ENCODE measurements at regions not wholly inside any gene's neighbourhood (a gene's known extent, or its start where the extent isn't known, plus 50 kb on each side); places are given as distances from the start of the nearest gene placed in this dataset.

DNA sequence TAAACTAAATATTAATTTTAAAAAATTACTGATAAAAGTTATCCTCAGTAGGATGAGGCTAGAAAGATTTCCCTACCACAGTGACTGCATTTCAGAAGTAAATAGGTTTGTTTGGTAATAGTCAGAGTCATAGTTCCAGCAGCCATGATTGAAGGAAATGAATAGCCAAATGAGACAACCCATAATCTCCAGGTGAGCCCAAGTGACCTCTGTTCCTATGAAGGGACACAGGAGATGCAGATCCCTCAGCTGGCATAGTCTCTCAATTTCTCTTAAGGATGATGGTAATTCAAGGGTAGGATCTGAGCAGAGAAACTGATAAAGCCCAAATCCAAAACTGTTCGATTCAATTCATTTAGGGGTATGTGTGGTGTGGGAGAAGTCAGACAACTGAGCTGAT, 461.8 kb downstream of the RAP2B start:
- no peak overlapping the region for H3K4me3 ChIP-seq (ENCODE audit: low read depth, low read length)
- TF ChIP-seq, protein P1, sequence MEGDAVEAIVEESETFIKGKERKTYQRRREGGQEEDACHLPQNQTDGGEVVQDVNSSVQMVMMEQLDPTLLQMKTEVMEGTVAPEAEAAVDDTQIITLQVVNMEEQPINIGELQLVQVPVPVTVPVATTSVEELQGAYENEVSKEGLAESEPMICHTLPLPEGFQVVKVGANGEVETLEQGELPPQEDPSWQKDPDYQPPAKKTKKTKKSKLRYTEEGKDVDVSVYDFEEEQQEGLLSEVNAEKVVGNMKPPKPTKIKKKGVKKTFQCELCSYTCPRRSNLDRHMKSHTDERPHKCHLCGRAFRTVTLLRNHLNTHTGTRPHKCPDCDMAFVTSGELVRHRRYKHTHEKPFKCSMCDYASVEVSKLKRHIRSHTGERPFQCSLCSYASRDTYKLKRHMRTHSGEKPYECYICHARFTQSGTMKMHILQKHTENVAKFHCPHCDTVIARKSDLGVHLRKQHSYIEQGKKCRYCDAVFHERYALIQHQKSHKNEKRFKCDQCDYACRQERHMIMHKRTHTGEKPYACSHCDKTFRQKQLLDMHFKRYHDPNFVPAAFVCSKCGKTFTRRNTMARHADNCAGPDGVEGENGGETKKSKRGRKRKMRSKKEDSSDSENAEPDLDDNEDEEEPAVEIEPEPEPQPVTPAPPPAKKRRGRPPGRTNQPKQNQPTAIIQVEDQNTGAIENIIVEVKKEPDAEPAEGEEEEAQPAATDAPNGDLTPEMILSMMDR (IDR thresholded peaks at IDR 0.05; ENCODE audit: insufficient read depth, low read length, poor library complexity, severe bottlenecking), result no peak
- no peak for DNase-seq (ENCODE audit: low read depth)
- H3K27me3 ChIP-seq (ENCODE audit: control insufficient read depth, insufficient read depth, low read length), result no peaks in the 10 kb centered on the region
- no peaks in the 10 kb centered on the region for H3K36me3 ChIP-seq (ENCODE audit: control insufficient read depth, insufficient read depth, low read length)

DNA sequence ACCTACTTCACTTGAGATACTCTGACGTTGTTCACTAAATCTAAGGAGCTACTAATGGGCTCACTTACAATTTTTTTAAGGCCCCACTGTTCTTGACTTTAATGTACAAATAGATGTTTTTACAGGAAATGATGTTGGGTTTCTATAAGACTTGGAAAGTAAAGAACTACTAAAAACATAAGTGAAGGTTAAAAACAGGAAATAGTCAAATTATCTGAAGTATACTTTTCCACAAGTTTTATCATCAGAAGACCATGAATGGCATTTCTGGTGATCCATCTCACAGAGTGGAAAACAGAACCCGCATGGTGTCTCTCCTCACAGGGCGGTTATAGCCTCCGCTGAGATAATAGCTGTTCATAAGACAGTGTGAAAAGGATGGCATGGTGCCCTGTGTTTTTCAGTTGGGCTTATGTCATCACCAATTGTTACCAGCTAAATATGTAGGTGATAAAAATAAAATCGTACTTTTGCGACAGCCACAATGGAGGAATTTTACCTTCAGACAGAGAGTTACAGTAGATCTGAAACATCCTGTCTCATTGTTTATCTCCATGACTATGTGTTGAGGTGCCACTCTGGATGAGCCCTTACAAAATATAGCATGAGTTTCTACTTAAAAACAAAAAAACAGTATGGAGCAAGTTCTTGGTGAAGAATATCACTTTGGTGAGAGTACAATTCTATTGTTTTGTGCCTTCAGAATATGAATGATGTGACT, 462.4 kb downstream of the RAP2B start:
- Histone ChIP-seq H3K36me3 (ENCODE audit: control insufficient read depth, insufficient read depth, low read length) (no peaks in the 10 kb centered on the region), H3K27me3 (ENCODE audit: control insufficient read depth, insufficient read depth, low read length) (no peaks in the 10 kb centered on the region), H3K4me3 (ENCODE audit: low read depth, low read length) (no peak overlapping the region)
- TF ChIP-seq, protein P1 (IDR thresholded peaks at IDR 0.05; ENCODE audit: insufficient read depth, low read length, poor library complexity, severe bottlenecking), result no peak
- DNase-seq (ENCODE audit: low read depth), result no peak

DNA sequence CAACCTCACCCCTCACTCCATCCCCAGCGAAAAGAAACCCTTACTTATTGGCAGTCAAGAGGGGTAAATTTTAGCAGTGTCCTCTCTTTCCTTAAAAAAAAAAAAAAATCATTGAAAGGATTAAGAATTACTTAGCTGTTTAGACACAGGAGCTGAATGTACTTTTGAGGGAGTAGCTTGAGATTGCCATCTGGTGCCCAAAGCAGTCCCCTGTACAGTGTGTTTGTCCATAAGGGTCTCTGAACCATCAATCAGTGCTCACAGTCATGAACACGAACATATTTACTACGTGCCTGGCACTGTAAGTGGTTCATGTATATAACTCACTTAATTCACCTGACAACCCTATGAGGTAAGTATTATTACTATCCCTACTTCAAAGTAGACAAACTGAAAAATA, 463.5 kb downstream of the RAP2B start:
- DNase-seq (ENCODE audit: low read depth), result no peak
- H3K4me3 ChIP-seq (ENCODE audit: low read depth, low read length), result no peak overlapping the region
- H3K27me3 ChIP-seq (ENCODE audit: control insufficient read depth, insufficient read depth, low read length), result no peaks in the 10 kb centered on the region
- TF ChIP-seq, protein P1 (IDR thresholded peaks at IDR 0.05; ENCODE audit: insufficient read depth, low read length, poor library complexity, severe bottlenecking), result no peak
- no peaks in the 10 kb centered on the region for H3K36me3 ChIP-seq (ENCODE audit: control insufficient read depth, insufficient read depth, low read length)

GRCh38 chr3:153626158-153626557, 464.1 kb downstream of the RAP2B start:
- Histone ChIP-seq H3K4me3 (ENCODE audit: low read depth, low read length) (no peak overlapping the region), H3K36me3 (ENCODE audit: control insufficient read depth, insufficient read depth, low read length) (no peaks in the 10 kb centered on the region), H3K27me3 (ENCODE audit: control insufficient read depth, insufficient read depth, low read length) (no peaks in the 10 kb centered on the region)
- TF ChIP-seq, protein P1 (IDR thresholded peaks at IDR 0.05; ENCODE audit: insufficient read depth, low read length, poor library complexity, severe bottlenecking), result no peak
- no peak for DNase-seq (ENCODE audit: low read depth)

DNA sequence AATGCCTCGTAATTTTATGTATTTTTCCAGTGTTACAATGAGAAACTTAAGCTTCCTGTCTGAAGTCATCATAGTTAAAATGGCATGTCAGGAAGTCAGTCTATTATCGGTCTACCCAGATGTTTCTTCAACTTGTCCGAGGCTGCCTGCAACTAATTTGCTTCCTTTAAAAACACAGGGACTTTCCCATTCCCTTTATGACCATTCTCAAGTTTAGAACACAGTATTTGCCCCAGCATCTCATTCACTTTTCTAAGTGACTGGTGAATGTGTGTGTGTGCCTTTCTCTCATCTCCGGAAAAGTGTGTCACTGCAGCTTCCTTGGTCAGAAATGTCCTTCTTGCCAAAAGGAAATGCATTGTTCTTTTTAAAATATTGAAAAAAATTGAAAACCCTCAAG, 466.6 kb downstream of the RAP2B start:
- no peaks in the 10 kb centered on the region for H3K36me3 ChIP-seq (ENCODE audit: control insufficient read depth, insufficient read depth, low read length)
- DNase-seq (ENCODE audit: low read depth), result no peak
- no peak overlapping the region for H3K4me3 ChIP-seq (ENCODE audit: low read depth, low read length)
- no peaks in the 10 kb centered on the region for H3K27me3 ChIP-seq (ENCODE audit: control insufficient read depth, insufficient read depth, low read length)
- TF ChIP-seq, protein P1 (IDR thresholded peaks at IDR 0.05; ENCODE audit: insufficient read depth, low read length, poor library complexity, severe bottlenecking), result no peak

DNA sequence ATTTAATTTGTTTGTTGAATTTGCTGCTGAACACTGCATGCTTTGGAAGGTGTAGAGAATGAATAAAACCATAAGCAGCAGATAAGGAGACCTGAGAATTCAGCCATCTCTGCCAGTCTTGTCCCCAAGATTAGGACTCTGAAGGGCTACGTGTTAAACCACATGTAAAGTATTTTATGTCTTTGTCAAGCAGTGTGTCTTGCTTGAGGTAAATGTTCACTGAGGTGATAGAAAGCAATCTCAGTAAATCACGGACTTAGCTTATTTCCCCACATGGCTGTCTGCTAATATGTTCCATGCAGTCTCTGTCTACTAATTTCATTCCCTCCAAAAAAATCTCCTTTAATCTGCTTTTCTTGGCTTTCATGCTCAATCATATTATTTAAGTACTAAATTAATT, 467.1 kb downstream of the RAP2B start:
- Histone ChIP-seq H3K4me3 (ENCODE audit: low read depth, low read length) (no peak overlapping the region), H3K27me3 (ENCODE audit: control insufficient read depth, insufficient read depth, low read length) (no peaks in the 10 kb centered on the region), H3K36me3 (ENCODE audit: control insufficient read depth, insufficient read depth, low read length) (no peaks in the 10 kb centered on the region)
- TF ChIP-seq, protein P1 (IDR thresholded peaks at IDR 0.05; ENCODE audit: insufficient read depth, low read length, poor library complexity, severe bottlenecking), result no peak
- no peak for DNase-seq (ENCODE audit: low read depth)

All from kidney epithelial cell (primary cell).